Inferior parietal cortex (tissue), 1 donor: ENCODE measurements at regions not wholly inside any gene's neighbourhood (a gene's known extent, or its start where the extent isn't known, plus 50 kb on each side); places are given as distances from the start of the nearest gene placed in this dataset.

ENCODE experiments used
- DNase-seq: peaks from one replicate; pipeline ENCODE4 v3.0.0-alpha.2; 2016; ENCODE audit errors: extremely low spot score

DNA sequence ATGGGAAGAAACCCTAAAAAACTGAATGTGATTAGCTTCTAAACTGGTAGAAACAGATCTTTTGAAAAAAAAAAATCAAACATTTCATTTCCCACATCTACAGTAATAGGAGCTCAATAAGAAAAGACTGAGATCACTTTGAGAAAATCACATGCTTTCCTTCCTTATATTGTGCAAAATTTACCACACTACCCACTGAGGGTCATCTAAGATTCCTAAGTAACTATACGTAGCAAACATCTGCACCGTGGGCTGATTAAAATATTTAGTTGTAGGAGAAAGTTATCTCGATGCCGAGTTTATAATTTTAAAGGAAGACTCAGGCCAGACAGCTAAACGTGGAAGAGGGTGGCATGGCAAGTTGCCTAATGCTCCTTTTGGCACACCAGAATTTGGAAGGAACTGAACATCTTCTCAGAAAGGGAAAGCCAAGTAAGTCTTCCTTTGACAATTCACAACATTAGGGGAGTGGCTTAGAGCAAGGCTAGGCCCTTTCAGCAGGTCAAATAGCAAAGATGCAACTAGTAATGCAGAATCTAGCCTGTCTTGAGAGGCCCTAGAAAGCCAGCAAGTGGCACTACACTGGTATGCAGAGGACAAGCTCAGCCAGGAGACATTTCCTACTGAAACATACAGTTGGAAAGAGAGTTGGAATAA, 128.0 kb downstream of the TMA16 start:
- peak; percentile 22 for DNase-seq

DNA sequence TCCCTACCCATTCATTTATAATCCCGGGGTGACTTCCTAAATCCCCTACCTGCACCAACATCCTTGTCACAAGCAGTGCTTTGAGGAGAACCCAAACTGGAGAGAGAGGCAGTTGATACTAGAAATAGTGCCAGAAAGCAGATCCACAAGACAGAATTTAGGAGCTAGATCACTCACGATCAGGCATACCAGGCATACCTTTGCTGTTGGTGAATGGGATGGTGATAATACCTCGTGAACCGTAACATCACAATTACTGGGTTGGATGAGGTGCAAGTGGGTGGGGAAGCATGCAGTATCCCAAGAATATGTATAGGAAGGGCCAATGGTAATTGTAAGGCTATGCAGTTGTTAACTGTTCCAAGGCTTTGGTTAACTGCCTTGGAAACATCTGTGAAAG, 129.3 kb downstream of the TMA16 start:
- no peak for DNase-seq

DNA sequence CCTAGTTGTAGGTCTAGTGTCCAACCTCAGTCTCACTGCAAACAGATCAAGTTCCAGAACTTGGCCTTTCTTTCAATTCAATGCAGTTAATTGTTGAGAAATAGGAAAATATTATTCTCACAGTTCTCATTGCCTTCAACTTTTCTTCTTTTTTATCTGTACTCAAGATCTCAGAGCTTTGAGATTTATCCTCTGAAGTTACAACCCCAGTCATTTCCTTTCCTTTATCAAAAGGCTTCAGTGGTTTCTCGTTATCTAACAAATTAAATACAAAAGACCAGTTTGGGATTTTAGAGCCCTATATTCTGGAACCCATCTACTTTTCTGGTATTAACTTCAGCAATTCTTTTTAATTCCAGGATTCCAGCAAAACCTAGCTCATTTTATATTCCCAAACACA, 130.2 kb downstream of the TMA16 start:
- DNase-seq, result no peak

GRCh38 chr4:163631288-163631687, 136.8 kb downstream of the TMA16 start:
- no peak for DNase-seq

DNA sequence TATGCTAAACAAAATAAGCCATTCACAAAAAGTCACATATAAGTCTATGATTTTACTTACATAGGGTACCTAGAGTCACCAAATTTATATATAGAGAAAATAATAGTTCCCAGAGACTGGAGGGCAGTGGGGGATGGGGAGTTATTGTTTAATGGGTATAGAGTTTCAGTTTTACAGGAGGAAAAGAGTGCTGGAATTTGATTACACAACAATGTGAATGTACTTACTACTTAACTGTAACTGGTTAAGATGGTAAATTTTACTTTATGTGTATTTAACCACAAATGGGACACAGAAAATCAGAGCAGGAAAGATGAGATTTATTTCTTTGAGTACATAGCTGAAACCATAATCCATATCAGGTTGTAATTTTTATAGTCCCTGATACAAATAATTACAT, 144.4 kb downstream of the TMA16 start:
- no peak for DNase-seq

DNA sequence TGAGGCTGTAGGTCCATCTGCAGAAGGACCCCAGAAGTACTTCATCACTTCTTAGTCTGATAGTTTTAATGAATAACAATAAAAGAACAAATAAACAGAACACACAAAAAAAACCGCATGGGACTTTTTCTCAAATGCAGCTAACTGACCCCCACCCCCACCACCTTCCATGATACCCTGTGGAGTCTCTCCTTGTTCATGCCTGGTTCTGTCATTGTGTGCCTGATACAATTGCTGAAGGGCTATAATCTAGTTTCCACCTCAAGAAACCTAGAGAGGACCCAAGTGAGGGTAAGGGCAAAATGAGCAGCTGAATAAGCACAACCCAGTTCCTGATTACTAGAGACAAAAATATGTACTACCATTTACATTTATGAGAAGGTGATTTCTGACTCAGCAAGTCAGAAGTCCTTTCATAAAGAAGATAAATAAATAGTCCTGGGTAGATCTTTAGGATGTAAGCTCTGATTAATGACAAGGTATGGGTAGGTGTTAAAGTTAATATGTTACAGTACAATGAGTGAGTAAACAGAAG, 155.1 kb downstream of the TMA16 start:
- no peak for DNase-seq

GRCh38 chr4:163651761-163652160, 157.3 kb downstream of the TMA16 start:
- no peak for DNase-seq

DNA sequence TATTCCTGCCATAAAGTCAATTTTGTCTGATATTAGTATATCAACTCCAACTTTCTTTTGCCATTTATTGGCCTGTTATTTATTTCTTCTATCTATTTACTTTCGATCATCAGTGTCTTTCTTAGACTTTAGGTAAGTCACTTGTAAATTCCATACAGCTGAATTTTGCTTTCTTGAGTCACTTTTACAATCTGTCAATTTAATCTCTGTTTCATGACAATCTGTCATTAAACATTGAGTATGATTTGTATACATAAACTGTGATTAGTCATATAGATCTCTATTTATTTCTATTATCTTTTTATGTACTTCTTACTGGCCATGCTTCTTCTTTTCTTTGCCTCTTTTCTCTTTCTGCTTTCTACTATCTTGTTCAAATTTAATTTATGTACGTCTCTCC, 160.1 kb downstream of the TMA16 start:
- DNase-seq, result no peak

GRCh38 chr4:163660636-163661035, 166.1 kb downstream of the TMA16 start:
- no peak for DNase-seq

DNA sequence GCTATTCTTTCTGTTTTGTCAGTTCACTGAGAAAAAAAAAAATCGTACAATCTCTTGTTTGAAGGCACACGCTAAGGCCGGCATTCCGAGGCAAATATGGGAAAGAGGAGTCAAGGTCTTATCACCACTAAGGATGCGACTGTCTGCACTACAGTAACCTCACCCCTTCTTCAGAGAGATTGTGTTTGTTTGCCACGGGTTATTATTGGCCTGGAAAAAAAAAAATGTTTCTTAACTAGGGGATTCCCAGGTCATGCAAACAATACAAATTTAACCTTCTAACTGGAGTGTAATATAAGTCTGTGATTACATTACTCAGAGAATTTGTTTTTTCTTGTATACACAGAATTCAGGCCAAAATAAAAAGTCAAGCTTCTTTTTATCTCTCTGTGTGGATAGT, 168.3 kb downstream of the TMA16 start:
- DNase-seq, result no peak

GRCh38 chr4:163663454-163664225, 169.2 kb downstream of the TMA16 start:
- no peak for DNase-seq

- no peak for DNase-seq
Observed at GRCh38 chr4:163665101-163665500, 170.6 kb downstream of the TMA16 start.

GRCh38 chr4:163665521-163666331, 171.2 kb downstream of the TMA16 start:
- no peak for DNase-seq

GRCh38 chr4:163666332-163666873, 171.9 kb downstream of the TMA16 start:
- DNase-seq, result no peak

GRCh38 chr4:163672751-163673150, 178.3 kb downstream of the TMA16 start:
- DNase-seq, result no peak

- DNase-seq, result no peak
Observed at GRCh38 chr4:163673848-163674697, 179.6 kb downstream of the TMA16 start.

- DNase-seq, result no peak
Observed at GRCh38 chr4:163679189-163679588, 184.7 kb downstream of the TMA16 start.

DNA sequence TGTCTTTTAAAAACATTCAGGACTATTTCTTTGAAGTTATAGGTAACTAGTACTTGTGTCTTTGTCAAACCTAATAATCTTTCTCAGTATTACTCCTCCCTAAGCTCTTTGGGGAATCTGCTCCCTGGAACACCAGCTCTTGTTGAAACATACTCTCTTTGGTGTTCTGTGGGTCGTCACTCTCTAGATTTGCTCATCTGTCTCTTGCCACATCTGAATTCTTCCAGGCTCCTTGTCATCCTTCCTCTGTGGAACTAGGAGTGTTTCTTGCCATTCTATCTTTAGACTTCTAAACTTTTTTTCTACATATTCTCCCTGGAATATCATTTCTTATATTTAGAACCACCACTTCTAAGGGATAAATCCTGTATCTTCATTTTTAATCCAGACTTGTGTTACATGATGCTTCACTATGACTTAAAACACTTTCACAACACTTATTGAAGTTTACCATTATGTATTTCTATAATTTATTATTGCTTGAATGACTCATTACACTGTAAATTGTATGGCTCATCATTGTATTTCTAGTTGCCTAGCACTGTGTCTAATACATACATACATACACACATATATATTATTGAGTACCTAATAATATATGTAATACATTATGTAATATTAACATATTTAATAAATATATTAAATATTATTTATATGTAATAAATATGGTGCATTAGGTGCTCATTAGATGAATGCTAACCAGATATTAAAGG, 186.1 kb downstream of the TMA16 start:
- DNase-seq, result no peak

GRCh38 chr4:163681208-163681821, 186.8 kb downstream of the TMA16 start:
- DNase-seq, result no peak

DNA sequence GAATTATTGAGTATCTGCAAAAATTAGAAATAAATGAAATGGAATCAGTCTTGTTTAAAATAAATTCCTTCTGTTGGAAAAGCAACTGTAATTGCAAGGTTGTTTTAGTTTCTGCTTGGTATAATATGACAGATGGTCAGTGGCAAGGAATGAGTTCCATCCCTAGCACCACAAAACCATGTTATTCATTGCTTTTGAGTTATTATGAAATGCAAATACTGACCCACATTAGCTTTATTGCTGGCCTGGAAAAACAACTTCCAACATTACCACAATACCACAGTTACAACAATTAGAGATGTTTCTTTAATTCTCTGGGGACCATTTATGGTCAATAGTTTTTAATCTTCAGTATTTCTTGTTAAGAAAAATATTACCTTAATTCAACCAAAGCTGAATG, 194.4 kb downstream of the TMA16 start:
- DNase-seq, result no peak
